ENCODE measurements at regions not wholly inside any gene's neighbourhood (a gene's known extent, or its start where the extent isn't known, plus 50 kb on each side); places are given as distances from the start of the nearest gene placed in this dataset.

DNA sequence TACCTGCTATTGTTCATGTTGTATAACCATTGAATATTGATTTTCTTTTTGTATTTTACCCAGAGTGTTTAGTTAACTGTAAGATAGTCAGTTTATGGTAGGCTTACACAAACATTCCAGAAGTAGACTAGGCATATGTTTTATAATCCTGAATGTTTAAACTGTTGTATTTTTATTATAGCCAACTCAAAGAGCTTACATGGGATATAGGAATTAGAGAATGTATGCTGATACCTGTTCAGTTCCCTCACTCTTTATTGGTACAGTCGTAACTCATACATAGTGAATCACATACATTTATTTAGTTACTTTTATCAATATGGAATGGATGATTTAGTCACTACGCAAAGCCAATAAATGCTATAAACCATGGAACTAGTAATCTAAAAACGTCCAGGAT, 657.9 kb downstream of the SLITRK5 start:
- no peaks in the 10 kb centered on the region for H3K4me1 ChIP-seq
- DNase-seq (ENCODE audit: low spot score in 2 of 2) = no peak
- intact Hi-C loops (cut with DNase I) = no loop called here
- no peak overlapping the region for H3K27ac ChIP-seq
- H3K27me3 ChIP-seq = no peaks in the 10 kb centered on the region
- H3K9me3 ChIP-seq = no peaks in the 10 kb centered on the region
- H3K4me3 ChIP-seq = no peak overlapping the region
- no peaks in the 10 kb centered on the region for H3K36me3 ChIP-seq
- TF ChIP-seq, protein P1, sequence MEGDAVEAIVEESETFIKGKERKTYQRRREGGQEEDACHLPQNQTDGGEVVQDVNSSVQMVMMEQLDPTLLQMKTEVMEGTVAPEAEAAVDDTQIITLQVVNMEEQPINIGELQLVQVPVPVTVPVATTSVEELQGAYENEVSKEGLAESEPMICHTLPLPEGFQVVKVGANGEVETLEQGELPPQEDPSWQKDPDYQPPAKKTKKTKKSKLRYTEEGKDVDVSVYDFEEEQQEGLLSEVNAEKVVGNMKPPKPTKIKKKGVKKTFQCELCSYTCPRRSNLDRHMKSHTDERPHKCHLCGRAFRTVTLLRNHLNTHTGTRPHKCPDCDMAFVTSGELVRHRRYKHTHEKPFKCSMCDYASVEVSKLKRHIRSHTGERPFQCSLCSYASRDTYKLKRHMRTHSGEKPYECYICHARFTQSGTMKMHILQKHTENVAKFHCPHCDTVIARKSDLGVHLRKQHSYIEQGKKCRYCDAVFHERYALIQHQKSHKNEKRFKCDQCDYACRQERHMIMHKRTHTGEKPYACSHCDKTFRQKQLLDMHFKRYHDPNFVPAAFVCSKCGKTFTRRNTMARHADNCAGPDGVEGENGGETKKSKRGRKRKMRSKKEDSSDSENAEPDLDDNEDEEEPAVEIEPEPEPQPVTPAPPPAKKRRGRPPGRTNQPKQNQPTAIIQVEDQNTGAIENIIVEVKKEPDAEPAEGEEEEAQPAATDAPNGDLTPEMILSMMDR (IDR thresholded peaks at IDR 0.05) = no peak

DNA sequence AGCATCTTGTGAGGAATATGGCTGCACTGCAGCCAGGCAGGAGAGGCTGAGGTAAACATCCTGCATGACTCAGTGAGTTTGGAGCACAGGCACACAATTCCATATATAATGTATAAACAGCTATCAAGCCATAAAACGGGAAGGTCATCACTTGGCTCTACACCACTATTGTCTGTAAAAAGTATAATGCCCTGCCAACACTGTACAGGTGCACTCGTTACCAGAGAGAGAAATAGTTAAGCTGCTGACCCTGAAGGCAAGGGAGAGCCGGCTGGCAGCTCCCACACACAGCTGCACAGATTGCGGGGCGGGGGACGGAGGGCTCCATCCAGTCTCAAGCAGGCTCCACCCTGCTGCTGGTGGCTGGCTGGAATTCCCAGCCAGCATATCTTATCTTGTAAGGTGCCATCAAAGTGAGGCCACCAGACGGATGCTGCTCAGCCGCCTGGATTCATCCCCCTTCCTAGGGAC, 668.1 kb downstream of the SLITRK5 start:
- H3K36me3 ChIP-seq = no peaks in the 10 kb centered on the region
- H3K27ac ChIP-seq = no peak overlapping the region
- no peaks in the 10 kb centered on the region for H3K27me3 ChIP-seq
- no peak overlapping the region for H3K4me3 ChIP-seq
- H3K9me3 ChIP-seq = no peaks in the 10 kb centered on the region
- no peaks in the 10 kb centered on the region for H3K4me1 ChIP-seq
- TF ChIP-seq, protein P1 (IDR thresholded peaks at IDR 0.05) = no peak
- no peak for DNase-seq (ENCODE audit: low spot score in 2 of 2)
- intact Hi-C loops (cut with DNase I) = no loop called here

DNA sequence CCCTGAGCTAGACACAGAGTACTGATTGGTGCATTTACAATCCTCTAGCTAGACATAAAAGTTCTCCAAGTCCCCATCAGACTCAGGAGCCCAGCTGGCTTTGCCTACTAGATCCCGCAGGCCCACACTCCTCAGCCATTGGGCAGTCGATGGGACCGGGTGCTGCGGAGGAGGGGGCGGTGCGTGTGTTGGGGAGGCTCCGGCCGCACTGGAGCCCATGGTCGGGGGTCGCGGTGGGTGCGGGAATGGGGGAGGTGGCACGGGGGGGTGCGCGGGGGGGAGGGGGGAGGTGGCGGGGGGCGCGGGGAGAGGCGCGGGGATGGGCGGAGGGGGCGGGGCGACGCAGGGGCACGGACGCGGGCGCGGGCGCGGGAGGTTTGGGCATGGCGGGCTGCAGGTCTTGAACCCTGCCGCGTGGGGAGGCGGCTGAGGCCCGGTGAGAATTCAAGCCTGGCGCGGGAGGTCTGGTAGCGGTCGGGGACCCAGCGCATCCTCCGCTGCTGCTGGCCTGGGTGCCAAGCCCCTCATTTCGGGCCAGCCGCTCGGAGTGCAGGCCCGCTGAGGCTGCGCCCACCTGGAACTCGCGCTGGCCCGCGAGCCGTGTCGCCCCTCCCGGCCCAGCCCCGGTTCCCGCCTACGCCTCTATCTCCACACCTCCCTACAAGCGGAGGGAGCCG, 674.1 kb downstream of the SLITRK5 start:
- Histone ChIP-seq H3K27ac (no peak overlapping the region), H3K36me3 (no peaks in the 10 kb centered on the region), H3K4me1 (no peaks in the 10 kb centered on the region), H3K27me3 (no peaks in the 10 kb centered on the region), H3K9me3 (no peaks in the 10 kb centered on the region), H3K4me3 (no peak overlapping the region)
- intact Hi-C loops (cut with DNase I) = no loop called here
- TF ChIP-seq, protein P1 (IDR thresholded peaks at IDR 0.05) = no peak
- DNase-seq (ENCODE audit: low spot score in 2 of 2) = no peak

DNA sequence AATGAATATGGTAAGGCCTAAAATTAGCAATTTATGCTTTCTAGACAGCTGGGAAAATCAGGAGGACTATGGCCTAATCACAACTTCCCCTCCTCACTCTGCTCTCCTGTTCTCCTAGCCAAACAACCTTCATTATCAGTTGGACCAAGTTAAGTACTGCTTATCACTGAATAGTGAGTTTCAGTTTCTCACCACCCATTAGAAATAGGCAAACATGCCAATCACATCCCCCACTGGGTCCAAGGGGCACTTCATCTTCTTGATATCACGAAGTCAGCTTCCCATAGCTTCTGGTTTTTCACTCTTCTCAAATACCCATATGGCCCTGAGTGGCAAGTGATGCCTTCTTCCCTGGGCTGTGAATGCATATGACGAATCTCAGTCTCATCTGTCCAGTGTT, 689.6 kb downstream of the SLITRK5 start:
- Histone ChIP-seq H3K27me3 (no peaks in the 10 kb centered on the region), H3K4me3 (no peak overlapping the region), H3K27ac (no peak overlapping the region), H3K9me3 (no peaks in the 10 kb centered on the region), H3K36me3 (no peaks in the 10 kb centered on the region), H3K4me1 (no peaks in the 10 kb centered on the region)
- TF ChIP-seq, protein P1 (IDR thresholded peaks at IDR 0.05) = no peak
- intact Hi-C loops (cut with DNase I) = no loop called here
- DNase-seq (ENCODE audit: low spot score in 2 of 2) = no peak

DNA sequence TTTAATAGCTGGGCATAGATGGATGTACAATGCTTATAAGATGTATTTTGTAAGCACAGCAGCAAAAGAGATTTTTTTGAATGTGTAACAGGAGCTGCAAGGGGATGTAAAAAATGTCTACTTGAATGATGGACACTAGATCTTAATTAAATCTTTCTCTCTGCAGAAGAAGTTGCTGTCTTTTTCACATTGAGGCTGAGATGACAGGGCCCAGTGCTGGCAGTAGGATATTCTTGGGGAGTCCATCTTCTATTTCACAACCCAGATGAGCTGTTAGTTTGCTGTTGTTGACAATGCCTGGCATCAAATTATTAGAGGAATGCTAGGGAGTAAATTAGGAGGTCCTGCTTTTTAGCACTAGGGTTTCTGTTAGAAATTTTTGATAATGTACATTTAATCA, 698.7 kb downstream of the SLITRK5 start:
- Histone ChIP-seq H3K27ac (no peak overlapping the region), H3K4me1 (no peaks in the 10 kb centered on the region), H3K9me3 (no peaks in the 10 kb centered on the region), H3K4me3 (no peak overlapping the region), H3K36me3 (no peaks in the 10 kb centered on the region), H3K27me3 (no peaks in the 10 kb centered on the region)
- intact Hi-C loops (cut with DNase I) = no loop called here
- no peak for DNase-seq (ENCODE audit: low spot score in 2 of 2)
- TF ChIP-seq, protein P1 (IDR thresholded peaks at IDR 0.05) = no peak
